ENCODE measurements at regions not wholly inside any gene's neighbourhood (a gene's known extent, or its start where the extent isn't known, plus 50 kb on each side); places are given as distances from the start of the nearest gene placed in this dataset.

GRCh38 chr9:87180361-87180760 is 233.1 kb upstream of the GAS1 start:
- TF ChIP-seq EZH2 (IDR thresholded peaks at IDR 0.05; ENCODE audit: low read depth) (no peak), CTCF (conservative IDR thresholded peaks at IDR 0.05) (no peak)
